HepG2 (cell line): ENCODE measurements at regions not wholly inside any gene's neighbourhood (a gene's known extent, or its start where the extent isn't known, plus 50 kb on each side); places are given as distances from the start of the nearest gene placed in this dataset.
A peak's percentile ranks its signal among the peaks of the same experiment; 100 is the strongest.

Experiments used
- CREB1 ChIP-seq, 2 experiments: fragments of 450-650 bp in 1 of 2; IDR thresholded peaks; 2 replicates each; pipeline ENCODE4 v1.6.1; 2016 to 2017; ENCODE audit warnings: control low read depth in 1 of 2, mild to moderate bottlenecking in 1 of 2, missing compliant biosample characterization in 1 of 2, missing genetic modification characterization in 1 of 2
- LCORL ChIP-seq, 2 experiments: fragments of 450-650 bp in 1 of 2; sonication (generic) in 1 of 2; formaldehyde crosslinking in 1 of 2; IDR thresholded peaks; 2 replicates each; pipeline versions ENCODE4 v1.5.0 to v1.6.1; 2017 to 2020; ENCODE audit warnings: antibody characterized with exemption in 1 of 2, missing genetic modification reagents in 1 of 2
- NCOA2 ChIP-seq: sonication (generic); formaldehyde crosslinking; IDR thresholded peaks from 2 replicates; pipeline ENCODE4 v1.8.0; 2022; ENCODE audit warnings: inconsistent platforms
- ONECUT2 ChIP-seq: sonication (generic); formaldehyde crosslinking; IDR thresholded peaks from 2 replicates; pipeline ENCODE4 v1.4.0; 2020; ENCODE audit warnings: missing genetic modification reagents
- SIX1 ChIP-seq: sonication (generic); formaldehyde crosslinking; IDR thresholded peaks from 2 replicates; pipeline ENCODE4 v1.4.0; 2020; ENCODE audit warnings: missing genetic modification reagents, borderline replicate concordance
- ZNF484 ChIP-seq: sonication (generic); formaldehyde crosslinking; IDR thresholded peaks from 2 replicates; pipeline ENCODE4 v1.5.1; 2020; ENCODE audit warnings: mild to moderate bottlenecking, low read depth, missing genetic modification reagents, borderline replicate concordance
- ZNF562 ChIP-seq: sonication (generic); formaldehyde crosslinking; IDR thresholded peaks from 2 replicates; pipeline ENCODE4 v1.8.0; 2022; ENCODE audit warnings: missing genetic modification reagents, borderline replicate concordance
- TF ChIP-seq, protein P1 (sequence below), 2 experiments: sonication (generic) in 1 of 2; formaldehyde crosslinking in 1 of 2; IDR thresholded peaks; 2 replicates each; pipeline versions ENCODE4 v1.6.1 to v1.9.0; 2014 to 2022; ENCODE audit warnings: antibody characterized with exemption in 1 of 2, borderline replicate concordance in 1 of 2, inconsistent platforms in 1 of 2, low read depth in 1 of 2, missing genetic modification reagents in 1 of 2
- TF ChIP-seq, protein P2 (sequence below): sonication (generic); formaldehyde crosslinking; IDR thresholded peaks from 2 replicates; pipeline ENCODE4 v1.9.0; 2021; ENCODE audit warnings: mild to moderate bottlenecking, missing genetic modification reagents
- TF ChIP-seq, protein P3 (sequence below): sonication (generic); formaldehyde crosslinking; IDR thresholded peaks from 2 replicates; pipeline ENCODE4 v1.4.0; 2020; ENCODE audit warnings: missing genetic modification reagents, mild to moderate bottlenecking, borderline replicate concordance

GRCh38 chrX:129123795-129124194 is 399.5 kb downstream of the SMARCA1 start (continued):
- TF ChIP-seq, protein P1, sequence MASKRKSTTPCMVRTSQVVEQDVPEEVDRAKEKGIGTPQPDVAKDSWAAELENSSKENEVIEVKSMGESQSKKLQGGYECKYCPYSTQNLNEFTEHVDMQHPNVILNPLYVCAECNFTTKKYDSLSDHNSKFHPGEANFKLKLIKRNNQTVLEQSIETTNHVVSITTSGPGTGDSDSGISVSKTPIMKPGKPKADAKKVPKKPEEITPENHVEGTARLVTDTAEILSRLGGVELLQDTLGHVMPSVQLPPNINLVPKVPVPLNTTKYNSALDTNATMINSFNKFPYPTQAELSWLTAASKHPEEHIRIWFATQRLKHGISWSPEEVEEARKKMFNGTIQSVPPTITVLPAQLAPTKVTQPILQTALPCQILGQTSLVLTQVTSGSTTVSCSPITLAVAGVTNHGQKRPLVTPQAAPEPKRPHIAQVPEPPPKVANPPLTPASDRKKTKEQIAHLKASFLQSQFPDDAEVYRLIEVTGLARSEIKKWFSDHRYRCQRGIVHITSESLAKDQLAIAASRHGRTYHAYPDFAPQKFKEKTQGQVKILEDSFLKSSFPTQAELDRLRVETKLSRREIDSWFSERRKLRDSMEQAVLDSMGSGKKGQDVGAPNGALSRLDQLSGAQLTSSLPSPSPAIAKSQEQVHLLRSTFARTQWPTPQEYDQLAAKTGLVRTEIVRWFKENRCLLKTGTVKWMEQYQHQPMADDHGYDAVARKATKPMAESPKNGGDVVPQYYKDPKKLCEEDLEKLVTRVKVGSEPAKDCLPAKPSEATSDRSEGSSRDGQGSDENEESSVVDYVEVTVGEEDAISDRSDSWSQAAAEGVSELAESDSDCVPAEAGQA (IDR thresholded peaks at IDR 0.05; ENCODE audit: low read depth) = no peak
- TF ChIP-seq, protein P1 (CRISPR knock-in tag; IDR thresholded peaks at IDR 0.05; ENCODE audit: borderline replicate concordance) = no peak
- no peak for TF ChIP-seq ZNF562 (CRISPR knock-in tag)
- TF ChIP-seq, protein P2, sequence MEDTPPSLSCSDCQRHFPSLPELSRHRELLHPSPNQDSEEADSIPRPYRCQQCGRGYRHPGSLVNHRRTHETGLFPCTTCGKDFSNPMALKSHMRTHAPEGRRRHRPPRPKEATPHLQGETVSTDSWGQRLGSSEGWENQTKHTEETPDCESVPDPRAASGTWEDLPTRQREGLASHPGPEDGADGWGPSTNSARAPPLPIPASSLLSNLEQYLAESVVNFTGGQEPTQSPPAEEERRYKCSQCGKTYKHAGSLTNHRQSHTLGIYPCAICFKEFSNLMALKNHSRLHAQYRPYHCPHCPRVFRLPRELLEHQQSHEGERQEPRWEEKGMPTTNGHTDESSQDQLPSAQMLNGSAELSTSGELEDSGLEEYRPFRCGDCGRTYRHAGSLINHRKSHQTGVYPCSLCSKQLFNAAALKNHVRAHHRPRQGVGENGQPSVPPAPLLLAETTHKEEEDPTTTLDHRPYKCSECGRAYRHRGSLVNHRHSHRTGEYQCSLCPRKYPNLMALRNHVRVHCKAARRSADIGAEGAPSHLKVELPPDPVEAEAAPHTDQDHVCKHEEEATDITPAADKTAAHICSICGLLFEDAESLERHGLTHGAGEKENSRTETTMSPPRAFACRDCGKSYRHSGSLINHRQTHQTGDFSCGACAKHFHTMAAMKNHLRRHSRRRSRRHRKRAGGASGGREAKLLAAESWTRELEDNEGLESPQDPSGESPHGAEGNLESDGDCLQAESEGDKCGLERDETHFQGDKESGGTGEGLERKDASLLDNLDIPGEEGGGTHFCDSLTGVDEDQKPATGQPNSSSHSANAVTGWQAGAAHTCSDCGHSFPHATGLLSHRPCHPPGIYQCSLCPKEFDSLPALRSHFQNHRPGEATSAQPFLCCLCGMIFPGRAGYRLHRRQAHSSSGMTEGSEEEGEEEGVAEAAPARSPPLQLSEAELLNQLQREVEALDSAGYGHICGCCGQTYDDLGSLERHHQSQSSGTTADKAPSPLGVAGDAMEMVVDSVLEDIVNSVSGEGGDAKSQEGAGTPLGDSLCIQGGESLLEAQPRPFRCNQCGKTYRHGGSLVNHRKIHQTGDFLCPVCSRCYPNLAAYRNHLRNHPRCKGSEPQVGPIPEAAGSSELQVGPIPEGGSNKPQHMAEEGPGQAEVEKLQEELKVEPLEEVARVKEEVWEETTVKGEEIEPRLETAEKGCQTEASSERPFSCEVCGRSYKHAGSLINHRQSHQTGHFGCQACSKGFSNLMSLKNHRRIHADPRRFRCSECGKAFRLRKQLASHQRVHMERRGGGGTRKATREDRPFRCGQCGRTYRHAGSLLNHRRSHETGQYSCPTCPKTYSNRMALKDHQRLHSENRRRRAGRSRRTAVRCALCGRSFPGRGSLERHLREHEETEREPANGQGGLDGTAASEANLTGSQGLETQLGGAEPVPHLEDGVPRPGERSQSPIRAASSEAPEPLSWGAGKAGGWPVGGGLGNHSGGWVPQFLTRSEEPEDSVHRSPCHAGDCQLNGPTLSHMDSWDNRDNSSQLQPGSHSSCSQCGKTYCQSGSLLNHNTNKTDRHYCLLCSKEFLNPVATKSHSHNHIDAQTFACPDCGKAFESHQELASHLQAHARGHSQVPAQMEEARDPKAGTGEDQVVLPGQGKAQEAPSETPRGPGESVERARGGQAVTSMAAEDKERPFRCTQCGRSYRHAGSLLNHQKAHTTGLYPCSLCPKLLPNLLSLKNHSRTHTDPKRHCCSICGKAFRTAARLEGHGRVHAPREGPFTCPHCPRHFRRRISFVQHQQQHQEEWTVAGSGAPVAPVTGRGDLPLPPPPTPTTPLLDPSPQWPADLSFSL = no peak
- peak; percentile 81 for TF ChIP-seq SIX1
- no peak for TF ChIP-seq LCORL (IDR thresholded peaks at IDR 0.05)
- TF ChIP-seq LCORL (CRISPR knock-in tag; IDR thresholded peaks at IDR 0.05) = no peak
- TF ChIP-seq ZNF484 = no peak
- TF ChIP-seq, protein P3, sequence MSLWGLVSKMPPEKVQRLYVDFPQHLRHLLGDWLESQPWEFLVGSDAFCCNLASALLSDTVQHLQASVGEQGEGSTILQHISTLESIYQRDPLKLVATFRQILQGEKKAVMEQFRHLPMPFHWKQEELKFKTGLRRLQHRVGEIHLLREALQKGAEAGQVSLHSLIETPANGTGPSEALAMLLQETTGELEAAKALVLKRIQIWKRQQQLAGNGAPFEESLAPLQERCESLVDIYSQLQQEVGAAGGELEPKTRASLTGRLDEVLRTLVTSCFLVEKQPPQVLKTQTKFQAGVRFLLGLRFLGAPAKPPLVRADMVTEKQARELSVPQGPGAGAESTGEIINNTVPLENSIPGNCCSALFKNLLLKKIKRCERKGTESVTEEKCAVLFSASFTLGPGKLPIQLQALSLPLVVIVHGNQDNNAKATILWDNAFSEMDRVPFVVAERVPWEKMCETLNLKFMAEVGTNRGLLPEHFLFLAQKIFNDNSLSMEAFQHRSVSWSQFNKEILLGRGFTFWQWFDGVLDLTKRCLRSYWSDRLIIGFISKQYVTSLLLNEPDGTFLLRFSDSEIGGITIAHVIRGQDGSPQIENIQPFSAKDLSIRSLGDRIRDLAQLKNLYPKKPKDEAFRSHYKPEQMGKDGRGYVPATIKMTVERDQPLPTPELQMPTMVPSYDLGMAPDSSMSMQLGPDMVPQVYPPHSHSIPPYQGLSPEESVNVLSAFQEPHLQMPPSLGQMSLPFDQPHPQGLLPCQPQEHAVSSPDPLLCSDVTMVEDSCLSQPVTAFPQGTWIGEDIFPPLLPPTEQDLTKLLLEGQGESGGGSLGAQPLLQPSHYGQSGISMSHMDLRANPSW (CRISPR knock-in tag) = no peak
- peak; percentile 74 for TF ChIP-seq NCOA2
- TF ChIP-seq CREB1 (IDR thresholded peaks at IDR 0.05) = no peak
- TF ChIP-seq CREB1 (CRISPR knock-in tag; IDR thresholded peaks at IDR 0.05) = peak; percentile 24; the same call in 1 of the 2 replicates
- no peak for TF ChIP-seq ONECUT2 (CRISPR knock-in tag)
